ENCODE measurements at regions not wholly inside any gene's neighbourhood (a gene's known extent, or its start where the extent isn't known, plus 50 kb on each side); places are given as distances from the start of the nearest gene placed in this dataset.

GRCh38 chr22:48055827-48056226 lies 1293.4 kb downstream of the TBC1D22A start:
- H3K27me3 ChIP-seq (ENCODE audit: control insufficient read depth in 1 of 2, insufficient read depth in 2 of 2, low read length in 2 of 2) = peaks cover 0 to 12% of the 10 kb centered on the region in 2 experiments; a peak in 1 of 5 replicates
- no peak overlapping the region for H3K27ac ChIP-seq (ENCODE audit: extremely low read length, insufficient read depth, low read length)
- DNase-seq (ENCODE audit: low spot score) = no peak
- no peaks in the 10 kb centered on the region for H3K4me1 ChIP-seq (ENCODE audit: insufficient read depth, low read length)
- no peaks in the 10 kb centered on the region for H3K36me3 ChIP-seq (replicated peaks in 1 of 2; ENCODE audit: control insufficient read depth in 1 of 2, insufficient read depth in 2 of 2, low read length in 2 of 2)
- no peak for ATAC-seq
- intact Hi-C loops (cut with micrococcal nuclease; ENCODE audit: unreplicated experiment) (no loop called here), in situ Hi-C loops (cut with HindIII; ENCODE audit: extremely low pct_ligation_motif_present, low pct_unique_long_range_greater_than_20kb) (no loop called here)
- ChIA-PET CTCF (ENCODE audit: low intra/inter-chr PET ratio, low total read pairs) (no interaction called here), POLR2A (no interaction called here)
- H3K9ac ChIP-seq (ENCODE audit: insufficient read depth, low read depth, low read length) = no peak overlapping the region
- H3K79me2 ChIP-seq (ENCODE audit: insufficient read depth, low read length) = no peaks in the 10 kb centered on the region
- no peak for FAIRE-seq
- no TSS peak for BruUV-seq (replicated peaks)
- H2AFZ ChIP-seq (ENCODE audit: low read length) = no peak overlapping the region
- H3K9me3 ChIP-seq (ENCODE audit: low read length) = no peaks in the 10 kb centered on the region
- H4K20me1 ChIP-seq (ENCODE audit: insufficient read depth, low read length) = no peaks in the 10 kb centered on the region
- no peak for TF ChIP-seq MIER2 (CRISPR knock-in tag; IDR thresholded peaks at IDR 0.05)
- TF ChIP-seq ATF7 (IDR thresholded peaks at IDR 0.05) = peak; percentile 34
- TF ChIP-seq ATF7 (CRISPR knock-in tag; IDR thresholded peaks at IDR 0.05) = no peak
- H3K4me2 ChIP-seq (ENCODE audit: low read depth, low read length) = no peak overlapping the region
- H3K4me3 ChIP-seq (replicated peaks in 1 of 3; ENCODE audit: insufficient read depth in 1 of 3, low read depth in 2 of 3, low read length in 3 of 3) = no peak overlapping the region
- 16% methylated on average over 9 of the region's 11 CpGs for WGBS (ENCODE audit: low lambda C conversion rate)

GRCh38 chr22:48055185-48055584 lies 1292.7 kb downstream of the TBC1D22A start:
- Histone ChIP-seq H3K79me2 (ENCODE audit: insufficient read depth, low read length) (no peaks in the 10 kb centered on the region), H3K27me3 (ENCODE audit: control insufficient read depth in 1 of 2, insufficient read depth in 2 of 2, low read length in 2 of 2) (peaks cover 0 to 12% of the 10 kb centered on the region in 2 experiments; a peak in 1 of 5 replicates), H3K9me3 (ENCODE audit: low read length) (no peaks in the 10 kb centered on the region), H3K4me2 (ENCODE audit: low read depth, low read length) (no peak overlapping the region), H4K20me1 (ENCODE audit: insufficient read depth, low read length) (no peaks in the 10 kb centered on the region), H3K4me1 (ENCODE audit: insufficient read depth, low read length) (no peaks in the 10 kb centered on the region), H3K9ac (ENCODE audit: insufficient read depth, low read depth, low read length) (no peak overlapping the region), H2AFZ (ENCODE audit: low read length) (no peak overlapping the region), H3K4me3 (replicated peaks in 1 of 3; ENCODE audit: insufficient read depth in 1 of 3, low read depth in 2 of 3, low read length in 3 of 3) (no peak overlapping the region), H3K27ac (ENCODE audit: extremely low read length, insufficient read depth, low read length) (no peak overlapping the region), H3K36me3 (replicated peaks in 1 of 2; ENCODE audit: control insufficient read depth in 1 of 2, insufficient read depth in 2 of 2, low read length in 2 of 2) (no peaks in the 10 kb centered on the region)
- no peak for FAIRE-seq
- POLR2A ChIA-PET = no interaction called here
- in situ Hi-C loops (cut with HindIII; ENCODE audit: extremely low pct_ligation_motif_present, low pct_unique_long_range_greater_than_20kb) = no loop called here
- intact Hi-C loops (cut with micrococcal nuclease; ENCODE audit: unreplicated experiment) = no loop called here
- BruUV-seq (replicated peaks) = no TSS peak
- TF ChIP-seq RAD51 (IDR thresholded peaks at IDR 0.05; ENCODE audit: borderline replicate concordance) (peak; percentile 22; the same call in 1 of the 2 replicates), DDIT3 (CRISPR knock-in tag; IDR thresholded peaks at IDR 0.05) (no peak), NBN (conservative IDR thresholded peaks at IDR 0.05) (0 out of 2 replicates have a peak, but pooled peaks have one; percentile 12), CCDC6 (CRISPR knock-in tag; IDR thresholded peaks at IDR 0.05) (no peak)
- no peak for DNase-seq (ENCODE audit: low spot score)
- no peak for ATAC-seq
- CTCF ChIA-PET (ENCODE audit: low intra/inter-chr PET ratio, low total read pairs) = no interaction called here
- 0% methylated on average over 1 of the region's 1 CpG for WGBS (ENCODE audit: low lambda C conversion rate)

Data from HepG2 (cell line).